Neural progenitor cell (in vitro differentiated cells): ENCODE measurements at regions not wholly inside any gene's neighbourhood (a gene's known extent, or its start where the extent isn't known, plus 50 kb on each side); places are given as distances from the start of the nearest gene placed in this dataset.

Experiments used
- CTCF ChIP-seq: fragments of 200-600 bp; sonication (generic); IDR thresholded peaks from 2 replicates; pipeline ENCODE4 v1.5.1; 2017; ENCODE audit warnings: antibody characterized with exemption, mild to moderate bottlenecking
- EZH2phosphoT487 ChIP-seq: fragments of 200-600 bp; sonication (generic); IDR thresholded peaks from 2 replicates; pipeline ENCODE4 v1.6.1; 2017; ENCODE audit warnings: antibody characterized with exemption

- TF ChIP-seq CTCF (no peak), EZH2phosphoT487 (no peak)
These were observed 219.3 kb upstream of the JADE1 start for GRCh38 chr4:128590034-128590740.
